H9 (cell line): ENCODE measurements at regions not wholly inside any gene's neighbourhood (a gene's known extent, or its start where the extent isn't known, plus 50 kb on each side); places are given as distances from the start of the nearest gene placed in this dataset.

Source experiments
- DNase-seq: peaks from one replicate; pipeline ENCODE4 v3.0.0-alpha.2; 2017
- H2AFZ ChIP-seq: one replicate; pipeline ENCODE4 v1.6.1; 2013; ENCODE audit warnings: mild to moderate bottlenecking, low read length, control low read depth, moderate library complexity
- H2AK5ac ChIP-seq: 2 replicates; pipeline ENCODE4 v1.6.1; 2013; ENCODE audit warnings: low read length, control low read depth, mixed read lengths; ENCODE audit not compliant: insufficient read length
- H2BK120ac ChIP-seq: one replicate; pipeline ENCODE4 v1.6.1; 2013; ENCODE audit warnings: low read depth, mild to moderate bottlenecking, low read length, control low read depth, inconsistent platforms; ENCODE audit not compliant: poor library complexity, severe bottlenecking
- H2BK12ac ChIP-seq: 2 replicates; pipeline ENCODE4 v1.6.1; 2013; ENCODE audit warnings: low read length, control low read depth, mixed read lengths, low read depth; ENCODE audit not compliant: insufficient read length
- H2BK15ac ChIP-seq: 2 replicates; pipeline ENCODE4 v1.6.1; 2013; ENCODE audit warnings: low read depth, low read length, control low read depth
- H2BK20ac ChIP-seq: one replicate; pipeline ENCODE4 v1.6.1; 2013; ENCODE audit warnings: low read depth, mild to moderate bottlenecking, low read length, control low read depth, inconsistent platforms; ENCODE audit not compliant: poor library complexity, severe bottlenecking
- H2BK5ac ChIP-seq: 2 replicates; pipeline ENCODE4 v1.6.1; 2013; ENCODE audit warnings: low read length, control low read depth, mixed read lengths; ENCODE audit not compliant: insufficient read length
- H3K14ac ChIP-seq: 2 replicates; pipeline ENCODE4 v1.6.1; 2013; ENCODE audit warnings: low read length, control low read depth; ENCODE audit not compliant: insufficient read depth
- H3K18ac ChIP-seq: 2 replicates; pipeline ENCODE4 v1.6.1; 2013; ENCODE audit warnings: low read depth, mild to moderate bottlenecking, mixed read lengths, low read length, control low read depth; ENCODE audit not compliant: insufficient read length
- H3K23ac ChIP-seq: 2 replicates; pipeline ENCODE4 v1.6.1; 2013; ENCODE audit warnings: low read length, control low read depth, mixed read lengths, low read depth; ENCODE audit not compliant: insufficient read length
- H3K23me2 ChIP-seq: 2 replicates; pipeline ENCODE4 v1.6.1; 2013; ENCODE audit warnings: low read depth, mild to moderate bottlenecking, mixed read lengths, low read length, control low read depth; ENCODE audit not compliant: insufficient read length, poor library complexity, severe bottlenecking
- H3K27ac ChIP-seq: 2 replicates; pipeline ENCODE4 v1.5.1; 2013; ENCODE audit warnings: low read length, control low read depth, mixed read lengths, low read depth; ENCODE audit not compliant: insufficient read length
- H3K27me3 ChIP-seq: 2 replicates; pipeline ENCODE4 v1.6.1; 2013; ENCODE audit warnings: low read length, control low read depth, inconsistent platforms; ENCODE audit not compliant: insufficient read depth
- H3K4ac ChIP-seq: 2 replicates; pipeline ENCODE4 v1.6.1; 2013; ENCODE audit warnings: low read depth, mild to moderate bottlenecking, control low read depth, inconsistent platforms, low read length, moderate library complexity
- H3K4me1 ChIP-seq: 2 replicates; pipeline ENCODE4 v1.6.1; 2013; ENCODE audit warnings: low read length, control low read depth, inconsistent platforms; ENCODE audit not compliant: insufficient read depth
- H3K4me2 ChIP-seq: 2 replicates; pipeline ENCODE4 v1.6.1; 2013; ENCODE audit warnings: low read length, control low read depth, mixed read lengths; ENCODE audit not compliant: insufficient read length, insufficient read depth
- H3K56ac ChIP-seq: 2 replicates; pipeline ENCODE4 v1.6.1; 2013; ENCODE audit warnings: low read depth, mild to moderate bottlenecking, mixed read lengths, low read length, control low read depth; ENCODE audit not compliant: insufficient read length
- H3K79me1 ChIP-seq: 2 replicates; pipeline ENCODE4 v1.6.1; 2013; ENCODE audit warnings: low read depth, mild to moderate bottlenecking, moderate library complexity, low read length, control low read depth, inconsistent platforms; ENCODE audit not compliant: insufficient read depth, poor library complexity, severe bottlenecking
- H3K79me2 ChIP-seq: 2 replicates; pipeline ENCODE4 v1.6.1; 2013; ENCODE audit warnings: low read length, control low read depth, inconsistent platforms; ENCODE audit not compliant: insufficient read depth
- H3K9ac ChIP-seq: 2 replicates; pipeline ENCODE4 v1.6.1; 2013; ENCODE audit warnings: low read length, control low read depth, mixed read lengths; ENCODE audit not compliant: insufficient read length; ENCODE audit errors: extremely low read depth
- H3K9me3 ChIP-seq: one replicate; pipeline ENCODE4 v1.6.1; 2013; ENCODE audit warnings: low read depth, low read length, inconsistent platforms; ENCODE audit not compliant: control insufficient read depth
- H3T11ph ChIP-seq: one replicate; pipeline ENCODE4 v1.6.1; 2013; ENCODE audit warnings: mild to moderate bottlenecking, low read length, control low read depth, inconsistent platforms
- H4K20me1 ChIP-seq: one replicate; pipeline ENCODE4 v1.6.1; 2013; ENCODE audit not compliant: control insufficient read depth, insufficient read length, insufficient read depth
- H4K5ac ChIP-seq: 2 replicates; pipeline ENCODE4 v1.6.1; 2013; ENCODE audit warnings: low read depth, mild to moderate bottlenecking, mixed read lengths, low read length, control low read depth; ENCODE audit not compliant: insufficient read length
- H4K8ac ChIP-seq: replicated peaks from 2 replicates; pipeline ENCODE4 v1.6.1; 2013; ENCODE audit warnings: low read length, control low read depth, mixed read lengths, low read depth; ENCODE audit not compliant: insufficient read length
- H4K91ac ChIP-seq: 2 replicates; pipeline ENCODE4 v1.6.1; 2013; ENCODE audit warnings: low read depth, mild to moderate bottlenecking, moderate library complexity, mixed read lengths, low read length, control low read depth; ENCODE audit not compliant: insufficient read length
- H3K27ac Mint-ChIP-seq, 3 experiments: 2 replicates in 2 of 3; 3 replicates in 1 of 3; pipeline ENCODE4 v1.8.0; 2020 to 2021; ENCODE audit warnings: mixed read lengths in 3 of 3, mild to moderate bottlenecking in 1 of 3, moderate library complexity in 1 of 3
- H3K27me3 Mint-ChIP-seq: 2 replicates; pipeline ENCODE4 v1.8.0; 2021; ENCODE audit warnings: low read depth, mild to moderate bottlenecking, moderate library complexity, mixed read lengths
- H3K36me3 Mint-ChIP-seq, 3 experiments: 2 replicates in 2 of 3; 3 replicates in 1 of 3; pipeline ENCODE4 v1.8.0; 2020 to 2021; ENCODE audit warnings: low read depth in 3 of 3, mixed read lengths in 3 of 3; ENCODE audit not compliant: insufficient read depth in 1 of 3
- H3K4me1 Mint-ChIP-seq, 2 experiments: 2 replicates each; pipeline ENCODE4 v1.8.0; 2020; ENCODE audit warnings: mixed read lengths in 2 of 2
- H3K4me3 Mint-ChIP-seq, 2 experiments: 2 replicates in 1 of 2; 3 replicates in 1 of 2; pipeline ENCODE4 v1.8.0; 2020 to 2021; ENCODE audit warnings: mild to moderate bottlenecking in 2 of 2, mixed read lengths in 2 of 2, moderate library complexity in 1 of 2
- H3K9me3 Mint-ChIP-seq, 2 experiments: 2 replicates in 1 of 2; 3 replicates in 1 of 2; pipeline ENCODE4 v1.8.0; 2020; ENCODE audit warnings: mild to moderate bottlenecking in 2 of 2, mixed read lengths in 2 of 2, moderate library complexity in 1 of 2
- CTCF ChIP-seq: fragments of 200-600 bp; sonication (generic); conservative IDR thresholded peaks from 3 replicates; pipeline ENCODE4 v1.8.0; 2021; ENCODE audit warnings: antibody characterized with exemption, mild to moderate bottlenecking
- WGBS: extraction: QIAGEN DNeasy Blood & Tissue Kit; methylation state at CpG from one replicate; pipeline ENCODE4 v1.1.7; 2013; ENCODE audit warnings: missing lambda C conversion rate, low lambda C conversion rate, mixed read lengths; ENCODE audit not compliant: insufficient read length; ENCODE audit errors: extremely low coverage; 5-methylcytosine and 5-hydroxymethylcytosine counted together

- H3K14ac ChIP-seq: no peak overlapping the region
- H3K18ac ChIP-seq: no peak overlapping the region
- H3K4me2 ChIP-seq: no peak overlapping the region
- H3K9ac ChIP-seq: no peak overlapping the region
- no peak overlapping the region for H2BK12ac ChIP-seq
- no CpG with 5 or more reads among the region's 1 CpG for WGBS
- Mint-ChIP-seq H3K27me3 (no peaks in the 10 kb centered on the region), H3K9me3 (no peaks in the 10 kb centered on the region), H3K4me1 (peaks cover 5 to 8% of the 10 kb centered on the region in 2 experiments), H3K4me3 (no peak overlapping the region), H3K27ac (no peak overlapping the region), H3K36me3 (no peaks in the 10 kb centered on the region; a peak in 1 of 7 replicates)
- no peak overlapping the region for H3T11ph ChIP-seq
- no peaks in the 10 kb centered on the region for H3K27me3 ChIP-seq
- no peak for TF ChIP-seq CTCF
- no peaks in the 10 kb centered on the region for H3K79me2 ChIP-seq
- H3K23me2 ChIP-seq: no peaks in the 10 kb centered on the region
- H2AFZ ChIP-seq: no peak overlapping the region
- no peak overlapping the region for H3K23ac ChIP-seq
- no peak overlapping the region for H2BK5ac ChIP-seq
- H4K5ac ChIP-seq: no peak overlapping the region
- H3K56ac ChIP-seq: no peak overlapping the region
- no peak for DNase-seq
- H4K91ac ChIP-seq: no peak overlapping the region
- H3K9me3 ChIP-seq: no peaks in the 10 kb centered on the region
- no peaks in the 10 kb centered on the region for H4K20me1 ChIP-seq
- no peak overlapping the region for H2AK5ac ChIP-seq
- no peak overlapping the region for H2BK120ac ChIP-seq
- no peak overlapping the region for H2BK20ac ChIP-seq
- no peaks in the 10 kb centered on the region for H3K4me1 ChIP-seq
- H4K8ac ChIP-seq: no peak overlapping the region
- H3K27ac ChIP-seq: no peak overlapping the region
- H2BK15ac ChIP-seq: no peak overlapping the region
- H3K79me1 ChIP-seq: no peaks in the 10 kb centered on the region
- no peak overlapping the region for H3K4ac ChIP-seq
Measured at GRCh38 chr13:104584481-104584880, 1518.3 kb upstream of the SLC10A2 start.
